Nucleus accumbens (tissue), 56 donors: ENCODE measurements at regions not wholly inside any gene's neighbourhood (a gene's known extent, or its start where the extent isn't known, plus 50 kb on each side); places are given as distances from the start of the nearest gene placed in this dataset.
A peak's percentile ranks its signal among the peaks of the same experiment; 100 is the strongest.

Source experiments
- DNase-seq, 56 donors: peaks; one replicate each; lab custom pipeline; 2025; lab: John Stamatoyannopoulos, UW

DNA sequence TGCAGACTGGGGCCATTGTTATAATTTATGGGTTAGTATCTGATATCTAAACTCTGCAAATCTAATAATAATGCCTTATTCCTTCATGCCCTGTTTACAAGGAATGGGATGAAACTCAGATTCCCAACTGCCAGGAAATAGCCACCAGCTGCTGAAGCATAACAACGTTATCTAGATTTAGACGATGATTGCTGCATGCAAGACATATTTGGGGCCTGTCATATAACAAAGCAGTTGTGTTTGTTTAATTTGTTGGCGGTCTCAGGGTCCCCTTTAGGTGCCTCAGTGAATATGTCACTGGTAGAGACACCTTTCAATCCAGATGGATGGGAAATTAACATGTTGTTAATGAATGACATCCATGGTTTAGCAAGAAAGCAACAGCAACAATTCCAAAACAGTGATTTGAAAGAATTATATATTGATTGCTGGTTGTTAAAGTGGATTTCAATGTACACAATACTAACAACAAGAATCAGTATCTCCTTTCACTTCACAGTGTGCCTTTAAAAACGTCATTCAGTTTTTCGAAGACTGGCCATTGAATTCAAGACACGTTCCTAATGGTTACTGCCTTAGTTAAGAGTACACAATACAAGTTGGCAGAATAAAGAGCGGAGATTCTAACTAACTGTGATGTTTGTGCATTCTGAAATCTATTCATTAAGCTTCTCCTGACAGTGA, 860.6 kb upstream of the CELF2 start:
- DNase-seq: no peak

DNA sequence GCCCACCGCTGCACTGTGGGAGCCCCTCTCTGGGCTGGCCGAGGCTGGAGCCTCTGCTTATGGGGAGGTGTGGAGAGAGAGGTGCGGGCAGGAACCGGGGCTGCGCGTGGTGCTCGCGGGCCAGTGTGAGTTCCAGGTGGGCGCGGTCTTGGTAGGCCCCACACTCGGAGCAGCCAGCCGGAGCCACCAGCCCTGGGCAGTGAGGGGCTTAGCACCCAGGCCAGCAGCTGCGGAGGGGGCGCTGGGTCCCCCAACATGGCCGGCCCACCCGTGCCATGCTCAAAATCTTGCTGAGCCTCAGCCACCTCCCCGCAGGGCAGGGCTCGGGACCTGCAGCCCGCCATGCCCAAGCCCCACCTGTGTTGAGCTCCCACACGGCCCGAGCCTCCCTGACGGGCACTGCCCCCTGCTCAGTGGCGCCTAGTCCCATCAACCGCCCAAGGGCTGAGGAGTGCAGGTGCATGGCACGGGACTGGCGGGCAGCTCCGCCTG, 856.8 kb upstream of the CELF2 start:
- DNase-seq: no peak

DNA sequence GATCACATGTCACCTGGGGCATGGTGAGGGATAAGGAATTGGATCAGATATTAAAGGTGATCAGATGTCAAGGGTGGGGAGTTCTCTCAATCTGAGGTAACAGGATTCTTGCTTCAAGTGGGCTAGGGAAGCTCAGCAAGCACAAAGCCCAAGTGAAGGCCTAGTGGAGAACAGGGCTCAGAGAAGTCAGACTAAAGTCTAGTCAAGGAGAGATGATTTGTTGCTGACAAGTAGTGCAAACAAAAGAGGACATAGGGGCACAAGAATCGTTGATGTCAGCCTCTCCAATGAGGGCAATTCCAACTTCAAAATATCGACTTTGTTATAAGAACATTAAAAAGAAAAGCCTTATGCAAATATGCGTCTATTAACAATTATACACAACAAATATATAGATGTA, 852.8 kb upstream of the CELF2 start:
- no peak for DNase-seq

DNA sequence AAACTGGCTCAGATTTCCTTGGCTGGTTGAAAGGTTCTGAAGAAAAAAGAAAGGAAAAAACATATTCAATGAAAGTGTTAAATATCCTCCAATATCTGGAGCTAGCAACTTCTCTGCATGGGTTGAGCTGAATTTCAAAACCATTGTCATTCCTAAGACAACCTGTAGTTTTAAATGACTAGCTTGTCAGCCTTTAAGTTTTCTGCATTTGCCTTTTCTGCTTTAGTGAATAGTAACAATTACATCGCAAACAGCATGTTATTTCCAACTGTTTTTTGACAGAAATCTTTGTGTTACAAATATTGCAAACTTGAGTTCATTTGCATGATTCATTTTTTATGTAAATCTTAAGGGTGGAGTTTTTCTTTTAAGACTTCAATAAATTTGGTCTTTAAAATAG, 852.3 kb upstream of the CELF2 start:
- no peak for DNase-seq

DNA sequence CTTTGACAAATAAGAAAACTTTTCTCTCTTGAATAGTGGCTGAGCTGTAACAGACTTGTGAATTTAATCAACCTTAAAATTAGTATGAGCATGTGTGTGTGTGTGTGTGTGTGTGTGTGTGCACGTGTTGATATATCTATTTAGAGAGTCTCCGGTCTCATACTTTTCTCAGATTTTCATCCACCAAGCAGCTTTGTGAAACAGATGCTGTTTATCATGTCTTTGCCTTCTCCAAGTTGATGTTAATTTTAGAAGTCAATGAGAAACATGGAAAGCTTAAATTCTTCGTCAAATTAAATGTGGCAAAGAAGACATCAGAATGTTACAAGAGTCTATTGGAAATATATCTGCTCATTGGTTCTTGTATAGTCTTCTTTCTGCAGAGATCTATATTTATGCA, 839.2 kb upstream of the CELF2 start:
- no peak for DNase-seq

GRCh38 chr10:10193848-10194247, 823.8 kb upstream of the CELF2 start:
- DNase-seq: no peak

DNA sequence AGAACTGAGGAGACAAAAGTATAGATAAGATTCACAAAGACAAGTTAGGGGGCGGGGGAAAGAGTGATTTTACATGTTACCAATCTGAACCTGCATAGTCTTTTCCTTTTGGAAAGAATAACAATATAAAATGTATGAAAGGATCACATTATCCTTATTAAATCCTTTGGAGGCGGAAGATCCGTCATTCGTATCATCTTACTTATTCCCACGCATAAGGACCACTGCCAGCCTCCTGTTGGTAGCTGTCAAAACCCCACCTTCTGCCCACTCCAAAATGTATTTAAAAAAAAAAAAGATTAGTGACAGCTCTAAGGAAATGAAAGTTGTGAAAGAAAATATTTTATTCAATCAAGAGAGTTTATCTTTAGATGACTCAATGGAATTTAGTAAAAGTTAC, 821.0 kb upstream of the CELF2 start:
- peak in 6 of 56 donors; percentile 3 to 35 (median 14) for DNase-seq

GRCh38 chr10:10197423-10197822, 820.2 kb upstream of the CELF2 start:
- DNase-seq: no peak

- DNase-seq: no peak
Observed at GRCh38 chr10:10198363-10198762, 819.3 kb upstream of the CELF2 start.

DNA sequence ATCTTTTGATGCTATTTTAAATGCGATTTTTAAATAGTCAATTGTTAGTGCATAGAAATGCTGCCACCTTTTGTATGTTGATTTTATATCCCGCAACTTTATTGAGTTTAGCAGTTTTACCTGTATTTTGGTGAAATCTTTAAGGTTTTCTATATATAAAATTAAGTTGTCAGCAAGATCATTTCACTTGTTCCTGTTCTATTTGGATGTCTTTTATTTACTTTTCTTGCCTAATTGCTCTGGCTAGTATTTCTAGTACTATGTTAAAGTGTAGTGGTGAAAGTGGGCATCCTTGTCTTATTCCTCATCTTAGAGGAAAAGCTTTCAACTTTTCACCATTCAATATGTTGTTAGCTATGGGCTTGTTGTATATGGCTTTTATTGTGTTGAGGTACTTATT, 813.3 kb upstream of the CELF2 start:
- DNase-seq: no peak

- no peak for DNase-seq
Observed at GRCh38 chr10:10205906-10206305, 811.8 kb upstream of the CELF2 start.

DNA sequence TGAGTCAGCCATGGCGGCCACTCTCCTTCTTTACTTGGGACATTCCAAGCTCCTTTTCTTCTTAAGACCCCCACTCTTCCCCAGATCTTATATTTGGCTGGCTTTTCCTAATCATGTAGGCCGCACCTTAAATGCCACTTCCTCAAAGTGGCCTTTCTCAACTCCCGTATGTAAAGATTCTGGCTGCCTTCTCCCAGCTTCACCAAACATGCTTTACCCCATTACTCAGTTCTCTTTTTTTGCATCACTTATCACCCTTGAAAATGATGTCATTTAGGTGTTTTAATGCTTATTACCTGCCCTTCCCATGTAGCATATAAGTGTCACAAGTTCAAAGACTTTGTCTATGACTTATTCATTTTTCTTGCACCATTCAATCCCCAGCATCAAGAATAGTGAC, 810.1 kb upstream of the CELF2 start:
- DNase-seq: no peak

DNA sequence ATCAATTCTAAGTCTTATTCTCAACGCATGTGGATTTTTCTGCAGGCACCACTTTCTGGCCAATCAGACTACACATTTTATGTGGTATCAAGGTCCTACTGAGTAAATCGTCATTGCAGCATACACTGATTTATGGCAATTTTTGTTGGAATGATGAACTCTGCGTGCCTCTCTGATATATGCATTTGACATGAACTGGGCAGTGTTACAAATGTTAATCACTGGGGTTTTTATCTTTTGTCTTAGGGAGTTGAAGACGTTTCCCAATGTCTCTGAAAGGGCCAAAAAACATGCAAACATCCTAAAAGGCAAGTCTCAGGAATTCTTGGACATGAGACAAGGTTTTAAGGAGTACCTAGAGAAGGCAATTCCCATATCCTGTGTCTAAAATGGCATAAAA, 809.5 kb upstream of the CELF2 start:
- no peak for DNase-seq

DNA sequence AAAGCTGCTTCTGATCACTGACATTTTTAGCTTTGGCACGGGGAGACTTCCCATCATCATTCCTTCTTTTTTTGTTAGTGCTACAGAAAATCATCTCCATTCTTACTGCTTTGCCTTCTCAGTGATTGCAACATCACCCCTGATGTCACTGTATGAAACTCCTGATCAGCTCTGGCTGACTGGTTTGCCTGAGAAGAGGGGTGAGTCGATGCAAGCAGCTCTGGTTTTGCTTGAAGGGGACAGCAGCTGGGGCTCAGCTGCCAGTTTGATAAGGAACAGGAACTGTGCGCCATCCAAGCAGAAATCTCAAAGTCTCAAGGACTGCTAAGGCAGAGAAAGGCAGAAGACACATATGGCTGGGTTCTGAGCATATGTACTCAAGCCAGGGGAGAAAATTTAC, 808.5 kb upstream of the CELF2 start:
- DNase-seq: peak in 1 of 56 donors; percentile 3

DNA sequence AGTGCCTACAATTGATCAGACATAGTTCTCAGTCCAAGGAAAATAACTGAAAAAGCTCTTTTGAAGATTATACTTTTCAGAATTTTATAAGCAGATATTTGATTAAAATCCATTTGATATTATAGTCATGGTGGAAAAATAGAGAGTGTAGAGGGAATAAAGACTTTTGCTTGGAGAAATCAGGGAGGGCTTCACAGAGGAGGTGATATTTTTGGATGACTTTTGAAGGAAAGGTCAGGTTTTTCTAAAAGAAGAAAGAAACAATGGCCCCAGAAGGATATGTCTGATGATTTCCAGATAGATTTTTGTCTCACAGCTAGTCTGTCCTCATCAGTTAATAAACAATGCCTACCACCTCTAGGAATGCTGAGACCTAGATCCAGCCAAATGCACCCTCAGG, 806.3 kb upstream of the CELF2 start:
- no peak for DNase-seq

DNA sequence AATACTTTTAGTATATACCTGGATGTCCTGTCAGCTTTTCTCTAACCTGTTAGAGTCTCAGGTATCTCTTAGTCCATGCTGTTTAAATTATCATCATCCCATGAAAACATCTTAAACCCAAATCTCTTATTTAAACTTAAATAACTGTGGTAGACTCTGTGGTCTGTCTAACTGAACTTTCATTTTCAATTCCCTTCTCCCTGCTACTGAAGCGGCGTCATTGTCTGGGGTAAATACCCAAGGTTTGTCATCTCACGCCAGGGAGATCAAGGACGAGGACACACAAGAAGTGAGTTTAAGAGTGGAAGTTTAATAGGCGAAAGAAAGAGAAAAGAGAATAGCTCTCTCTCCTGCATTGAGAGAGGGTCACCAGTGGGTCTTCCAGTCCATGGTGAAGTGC, 804.4 kb upstream of the CELF2 start:
- no peak for DNase-seq

GRCh38 chr10:10222304-10222841, 795.3 kb upstream of the CELF2 start:
- no peak for DNase-seq

GRCh38 chr10:10223131-10223530, 794.5 kb upstream of the CELF2 start:
- no peak for DNase-seq

DNA sequence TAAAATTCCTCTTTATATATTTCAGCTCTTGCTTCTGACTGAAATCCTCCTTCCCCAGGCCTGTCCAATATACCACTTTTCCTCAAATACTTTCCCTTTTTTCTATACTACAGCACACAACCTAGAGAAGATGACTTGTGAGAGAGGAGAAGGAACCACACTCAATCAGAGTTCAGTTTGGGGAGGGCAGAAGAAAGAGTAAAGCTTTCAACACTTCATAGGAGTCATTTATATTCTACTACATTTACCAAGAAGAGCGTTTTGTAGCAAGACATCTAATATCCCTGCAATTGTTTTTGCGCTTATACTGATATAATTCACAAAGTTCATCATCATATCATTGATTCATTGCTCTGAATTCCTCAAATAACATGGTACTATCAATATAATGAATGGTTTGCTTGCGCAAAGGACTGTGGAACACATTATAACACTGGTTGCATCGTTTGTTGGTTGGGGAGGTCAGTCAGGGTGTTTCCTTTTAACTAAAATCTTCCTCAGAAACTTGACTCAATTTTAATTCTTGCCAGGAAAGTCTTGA, 792.5 kb upstream of the CELF2 start:
- DNase-seq: no peak

- DNase-seq: no peak
Observed at GRCh38 chr10:10233229-10233628, 784.4 kb upstream of the CELF2 start.

GRCh38 chr10:10235003-10235402, 782.7 kb upstream of the CELF2 start:
- DNase-seq: no peak

DNA sequence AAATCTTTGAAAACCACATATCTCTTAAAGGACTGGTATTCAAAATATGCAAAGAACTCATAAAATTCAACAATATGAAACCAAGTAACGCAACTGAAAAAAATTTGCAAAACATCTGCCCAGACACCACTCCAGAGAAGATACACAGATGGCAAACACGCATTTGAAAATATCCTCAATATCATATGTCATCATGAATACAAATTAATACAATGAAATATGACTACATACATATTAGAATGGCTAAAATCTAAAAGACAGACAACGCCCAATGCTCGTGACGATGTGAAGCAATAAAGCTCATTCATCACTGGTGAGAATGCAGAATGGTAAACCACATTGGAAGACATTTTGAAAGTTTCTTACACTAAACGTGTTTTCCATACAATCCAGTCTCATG, 770.1 kb upstream of the CELF2 start:
- DNase-seq: no peak
